IPS DF 6.9 (cell line): ENCODE measurements at regions not wholly inside any gene's neighbourhood (a gene's known extent, or its start where the extent isn't known, plus 50 kb on each side); places are given as distances from the start of the nearest gene placed in this dataset.
A peak's percentile ranks its signal among the peaks of the same experiment; 100 is the strongest.
"Not testable (repeated sequence)": the region's sequence is repeated elsewhere in the genome, so short reads cannot be mapped to it uniquely, and the experiment has no call there.

Experiments
- DNase-seq: peaks from one replicate; pipeline ENCODE4 v3.0.0-alpha.2; 2013; ENCODE audit warnings: low read depth, low spot score
- H3K27ac ChIP-seq: one replicate; pipeline ENCODE4 v1.5.1; 2013; ENCODE audit warnings: low read length, control low read depth
- H3K27me3 ChIP-seq: 2 replicates; pipeline ENCODE4 v1.6.1; 2013; ENCODE audit warnings: mild to moderate bottlenecking, low read length; ENCODE audit not compliant: control insufficient read depth, insufficient read depth
- H3K36me3 ChIP-seq: 2 replicates; pipeline ENCODE4 v1.6.1; 2013; ENCODE audit warnings: low read length; ENCODE audit not compliant: control insufficient read depth, insufficient read depth
- H3K4me1 ChIP-seq: 2 replicates; pipeline ENCODE4 v1.6.1; 2013; ENCODE audit warnings: low read length; ENCODE audit not compliant: control insufficient read depth, insufficient read depth
- H3K4me3 ChIP-seq: 2 replicates; pipeline ENCODE4 v1.5.1; 2013; ENCODE audit warnings: mild to moderate bottlenecking, low read length
- H3K9me3 ChIP-seq: 2 replicates; pipeline ENCODE4 v1.6.1; 2013; ENCODE audit warnings: low read length, inconsistent platforms; ENCODE audit not compliant: control insufficient read depth, insufficient read depth
- WGBS: extraction: QIAGEN DNeasy Blood & Tissue Kit; methylation state at CpG from one replicate; pipeline ENCODE4 v1.1.7; 2013; ENCODE audit warnings: mixed read lengths, missing lambda C conversion rate; ENCODE audit not compliant: insufficient read length, insufficient coverage; 5-methylcytosine and 5-hydroxymethylcytosine counted together

GRCh38 chr6:2314641-2315040 lies 69.2 kb upstream of the GMDS start:
- Histone ChIP-seq H3K27me3 (no peaks in the 10 kb centered on the region), H3K27ac (no peak overlapping the region), H3K4me1 (no peaks in the 10 kb centered on the region), H3K4me3 (no peak overlapping the region), H3K9me3 (no peaks in the 10 kb centered on the region), H3K36me3 (no peaks in the 10 kb centered on the region)
- WGBS, result 100% methylated on average over 2 of the region's 7 CpGs
- no peak for DNase-seq

- H3K27ac ChIP-seq, result no peak overlapping the region
- no peak for DNase-seq
- H3K4me3 ChIP-seq, result no peak overlapping the region
- H3K36me3 ChIP-seq, result no peaks in the 10 kb centered on the region
- H3K27me3 ChIP-seq, result no peaks in the 10 kb centered on the region
- no peaks in the 10 kb centered on the region for H3K9me3 ChIP-seq
- H3K4me1 ChIP-seq, result no peaks in the 10 kb centered on the region
Observed at GRCh38 chr6:2310042-2310441, 64.6 kb upstream of the GMDS start.

GRCh38 chr6:2309122-2309521 lies 63.7 kb upstream of the GMDS start:
- no peak overlapping the region for H3K27ac ChIP-seq
- H3K27me3 ChIP-seq, result no peaks in the 10 kb centered on the region
- WGBS, result no CpG with 5 or more reads among the region's 4 CpGs
- H3K4me1 ChIP-seq, result no peaks in the 10 kb centered on the region
- no peak overlapping the region for H3K4me3 ChIP-seq
- no peaks in the 10 kb centered on the region for H3K9me3 ChIP-seq
- DNase-seq, result no peak
- no peaks in the 10 kb centered on the region for H3K36me3 ChIP-seq

- Histone ChIP-seq H3K36me3 (no peaks in the 10 kb centered on the region), H3K4me3 (no peak overlapping the region), H3K27me3 (no peaks in the 10 kb centered on the region), H3K27ac (no peak overlapping the region), H3K9me3 (no peaks in the 10 kb centered on the region), H3K4me1 (no peaks in the 10 kb centered on the region)
- no peak for DNase-seq
- WGBS, result no CpG with 5 or more reads among the region's 3 CpGs
Observed at GRCh38 chr6:2307799-2308198, 62.4 kb upstream of the GMDS start.

- no peak overlapping the region for H3K4me3 ChIP-seq
- no peak overlapping the region for H3K27ac ChIP-seq
Observed at GRCh38 chr6:2305951-2306350, 60.5 kb upstream of the GMDS start.

GRCh38 chr6:2302482-2302881 lies 57.1 kb upstream of the GMDS start:
- WGBS, result no CpG with 5 or more reads among the region's 5 CpGs
- not testable (repeated sequence) for DNase-seq, H3K9me3 ChIP-seq, H3K27me3 ChIP-seq, H3K27ac ChIP-seq, H3K4me3 ChIP-seq, H3K36me3 ChIP-seq, H3K4me1 ChIP-seq

More at GRCh38 chr6:2305951-2306350, 60.5 kb upstream of the GMDS start:
- no peak for DNase-seq
- H3K9me3 ChIP-seq, result no peaks in the 10 kb centered on the region
- H3K4me1 ChIP-seq, result no peaks in the 10 kb centered on the region
- WGBS, result no CpG with 5 or more reads among the region's 5 CpGs
- H3K27me3 ChIP-seq, result no peaks in the 10 kb centered on the region
- no peaks in the 10 kb centered on the region for H3K36me3 ChIP-seq

GRCh38 chr6:2296781-2297180 lies 51.4 kb upstream of the GMDS start:
- Histone ChIP-seq H3K27me3 (no peaks in the 10 kb centered on the region), H3K4me3 (no peak overlapping the region), H3K4me1 (peaks cover 2% of the 10 kb centered on the region; the same call in 1 of the 2 replicates), H3K9me3 (no peaks in the 10 kb centered on the region), H3K27ac (no peak overlapping the region), H3K36me3 (no peaks in the 10 kb centered on the region)
- WGBS, result no CpG with 5 or more reads among the region's 2 CpGs
- DNase-seq, result peak; percentile 41
